22Rv1 (cell line): ENCODE measurements at regions not wholly inside any gene's neighbourhood (a gene's known extent, or its start where the extent isn't known, plus 50 kb on each side); places are given as distances from the start of the nearest gene placed in this dataset.

Experiments used
- CTCF ChIP-seq: fragments of 450-650 bp; IDR thresholded peaks from 2 replicates; pipeline ENCODE4 v1.5.1; 2017; ENCODE audit warnings: mild to moderate bottlenecking
- ZFX ChIP-seq: fragments of 450-650 bp; IDR thresholded peaks from 2 replicates; pipeline ENCODE4 v1.6.1; 2017; ENCODE audit warnings: antibody characterized with exemption, borderline replicate concordance

GRCh38 chr16:88141580-88141979, 190.3 kb downstream of the BANP start:
- TF ChIP-seq CTCF: no peak
- TF ChIP-seq ZFX: no peak
